B cell (primary cell): ENCODE measurements at regions not wholly inside any gene's neighbourhood (a gene's known extent, or its start where the extent isn't known, plus 50 kb on each side); places are given as distances from the start of the nearest gene placed in this dataset.

ENCODE experiments used
- ATAC-seq: fragments of 200-7000 bp; cut with Tn5 transposase; one replicate; pipeline ENCODE4 v1.10.0; 2021; ENCODE audit warnings: low read depth, mild to moderate bottlenecking, moderate number of reproducible peaks, moderate library complexity
- CTCF ChIA-PET: fragments of 350-600 bp; sonication (Branson Sonifier 250); formaldehyde crosslinking; loops from one replicate; lab custom pipeline; 2021; ENCODE audit warnings: antibody characterized with exemption, inconsistent platforms; lab: Charles Lee
- POLR2A ChIA-PET: fragments of 350-600 bp; sonication (Branson Sonifier 250); formaldehyde crosslinking; loops from one replicate; lab custom pipeline; 2021; ENCODE audit warnings: antibody characterized with exemption; lab: Charles Lee
- DNase-seq: peaks from one replicate; pipeline ENCODE4 v3.0.0; 2013
- H2AFZ ChIP-seq: 2 replicates; pipeline ENCODE4 v1.6.1; 2012; ENCODE audit warnings: mild to moderate bottlenecking, low read depth, low read length; ENCODE audit not compliant: insufficient read depth, poor library complexity, severe bottlenecking
- H3K27ac ChIP-seq, 2 donors: 1 replicate in 1 of 2; 2 replicates in 1 of 2; pipeline ENCODE4 v1.5.1; 2012 to 2013; ENCODE audit warnings: low read length in 2 of 2, mild to moderate bottlenecking in 2 of 2, moderate library complexity in 1 of 2
- H3K27me3 ChIP-seq, 4 experiments: fragments of 200-600 bp in 1 of 4; sonication (generic) in 1 of 4; replicated peaks in 1 of 4; 1 replicate in 2 of 4; 2 replicates in 2 of 4; pipeline versions ENCODE4 v1.6.1 to v1.7.0; 2013 to 2016; ENCODE audit warnings: low read length in 3 of 4, mild to moderate bottlenecking in 2 of 4, mixed read lengths in 1 of 4, moderate library complexity in 1 of 4; ENCODE audit not compliant: insufficient read depth in 4 of 4, control insufficient read depth in 3 of 4; ENCODE audit errors: control extremely low read depth in 1 of 4
- H3K36me3 ChIP-seq, 2 experiments: replicated peaks in 1 of 2; 1 replicate in 1 of 2; 2 replicates in 1 of 2; pipeline versions ENCODE4 v1.6.1 to v1.7.1; 2013; ENCODE audit warnings: low read length in 1 of 2; ENCODE audit not compliant: insufficient read depth in 2 of 2, control insufficient read depth in 1 of 2; ENCODE audit errors: control extremely low read depth in 1 of 2, extremely low read depth in 1 of 2
- H3K4me1 ChIP-seq, 2 donors: fragments of 200-600 bp in 1 of 2; sonication (generic) in 1 of 2; 1 replicate in 1 of 2; 2 replicates in 1 of 2; pipeline versions ENCODE4 v1.5.1 to v1.6.1; 2013 to 2017; ENCODE audit warnings: low read length in 2 of 2; ENCODE audit not compliant: control insufficient read depth in 2 of 2, insufficient read depth in 2 of 2
- H3K4me2 ChIP-seq: replicated peaks from 2 replicates; pipeline ENCODE3; 2012; ENCODE audit warnings: mild to moderate bottlenecking, low read depth, low read length; ENCODE audit not compliant: poor library complexity, severe bottlenecking
- H3K4me3 ChIP-seq, 5 experiments: fragments of 200-600 bp in 1 of 5; sonication (generic) in 1 of 5; 1 replicate in 3 of 5; 2 replicates in 2 of 5; pipeline versions ENCODE4 v1.5.1 to v1.7.0; 2011 to 2016; ENCODE audit warnings: low read length in 4 of 5, mild to moderate bottlenecking in 4 of 5, low read depth in 2 of 5, control low read depth in 1 of 5, moderate library complexity in 1 of 5; ENCODE audit not compliant: insufficient read depth in 1 of 5; ENCODE audit errors: control extremely low read depth in 1 of 5, extremely low read depth in 1 of 5
- H3K79me2 ChIP-seq: fragments of 200-600 bp; sonication (generic); one replicate; pipeline ENCODE4 v1.6.0; 2016; ENCODE audit warnings: low read length; ENCODE audit not compliant: control insufficient read depth, insufficient read depth
- H3K9ac ChIP-seq: fragments of 200-600 bp; sonication (generic); 2 replicates; pipeline ENCODE4 v1.6.1; 2017; ENCODE audit warnings: mild to moderate bottlenecking, low read length, moderate library complexity
- H3K9me3 ChIP-seq, 3 donors: one replicate each; pipeline versions ENCODE4 v1.6.1 to v1.7.1; 2013; ENCODE audit warnings: low read length in 2 of 3; ENCODE audit not compliant: control insufficient read depth in 2 of 3, insufficient read depth in 1 of 3; ENCODE audit errors: control extremely low read depth in 1 of 3
- H4K20me1 ChIP-seq: 2 replicates; pipeline ENCODE4 v1.6.0; 2012; ENCODE audit warnings: mild to moderate bottlenecking, low read length; ENCODE audit not compliant: insufficient read depth, control insufficient read depth, poor library complexity, severe bottlenecking
- H3K27ac Mint-ChIP-seq: one replicate; pipeline ENCODE4 v1.8.0; 2021; ENCODE audit warnings: mixed read lengths
- H3K27me3 Mint-ChIP-seq: one replicate; pipeline ENCODE4 v1.8.0; 2021; ENCODE audit warnings: mixed read lengths
- H3K4me1 Mint-ChIP-seq: one replicate; pipeline ENCODE4 v1.8.0; 2021; ENCODE audit warnings: mixed read lengths
- H3K4me3 Mint-ChIP-seq: one replicate; pipeline ENCODE4 v1.8.0; 2021; ENCODE audit warnings: mixed read lengths
- H3K9me3 Mint-ChIP-seq: one replicate; pipeline ENCODE4 v1.8.0; 2022; ENCODE audit warnings: mixed read lengths; ENCODE audit not compliant: insufficient read depth
- CTCF ChIP-seq: fragments of 200-600 bp; IDR thresholded peaks from one replicate; pipeline ENCODE4 v1.8.0; 2022; ENCODE audit warnings: antibody characterized with exemption, mild to moderate bottlenecking
- EZH2 ChIP-seq: IDR thresholded peaks from 2 replicates; pipeline ENCODE4 v1.6.1; 2012; ENCODE audit warnings: borderline replicate concordance, low read depth, mild to moderate bottlenecking, moderate library complexity, low read length; ENCODE audit not compliant: insufficient read depth, poor library complexity, severe bottlenecking
- WGBS: methylation state at CpG from one replicate; pipeline ENCODE4 v1.1.5; 2013; ENCODE audit warnings: missing lambda C conversion rate; ENCODE audit not compliant: insufficient coverage; 5-methylcytosine and 5-hydroxymethylcytosine counted together
- intact Hi-C: fragments of 100-400 bp; cut with micrococcal nuclease; formaldehyde crosslinking; loops from one replicate; pipeline ENCODE4 v1.10.0; 2022

GRCh38 chr2:136434251-136434715 lies 316.3 kb upstream of the CXCR4 start:
- H3K4me1 Mint-ChIP-seq, result no peaks in the 10 kb centered on the region
- Histone ChIP-seq H3K36me3 (no peaks in the 10 kb centered on the region), H2AFZ (no peak overlapping the region), H3K9me3 (no peaks in the 10 kb centered on the region), H3K4me2 (no peak overlapping the region), H3K9ac (no peak overlapping the region), H3K4me1 (no peaks in the 10 kb centered on the region), H3K4me3 (no peak overlapping the region), H3K79me2 (no peaks in the 10 kb centered on the region), H4K20me1 (no peaks in the 10 kb centered on the region), H3K27ac (no peak overlapping the region), H3K27me3 (peaks cover 0 to 9% (median 1%) of the 10 kb centered on the region in 4 experiments)
- DNase-seq (no peak), ATAC-seq (no peak)
- no peak overlapping the region for H3K27ac Mint-ChIP-seq
- 92% methylated on average over 4 of the region's 5 CpGs for WGBS
- no peaks in the 10 kb centered on the region for H3K9me3 Mint-ChIP-seq
- intact Hi-C loops, result no loop called here
- peaks cover 10% of the 10 kb centered on the region for H3K27me3 Mint-ChIP-seq
- POLR2A ChIA-PET, result no interaction called here
- TF ChIP-seq CTCF (no peak), EZH2 (no peak)
- no peak overlapping the region for H3K4me3 Mint-ChIP-seq
- CTCF ChIA-PET, result no interaction called here

GRCh38 chr2:136433261-136433660 lies 315.3 kb upstream of the CXCR4 start:
- POLR2A ChIA-PET, result no interaction called here
- no peaks in the 10 kb centered on the region for H3K4me1 Mint-ChIP-seq
- no peak for TF ChIP-seq EZH2
- no peak for TF ChIP-seq CTCF
- Histone ChIP-seq H3K79me2 (no peaks in the 10 kb centered on the region), H2AFZ (no peak overlapping the region), H3K27ac (no peak overlapping the region), H3K36me3 (no peaks in the 10 kb centered on the region), H3K27me3 (peaks cover 0 to 5% (median 1%) of the 10 kb centered on the region in 4 experiments), H3K4me3 (no peak overlapping the region), H3K9ac (no peak overlapping the region), H3K4me1 (no peaks in the 10 kb centered on the region), H3K9me3 (no peaks in the 10 kb centered on the region), H4K20me1 (no peaks in the 10 kb centered on the region), H3K4me2 (no peak overlapping the region)
- H3K9me3 Mint-ChIP-seq, result peaks cover under 1% of the 10 kb centered on the region
- H3K27ac Mint-ChIP-seq, result no peak overlapping the region
- CTCF ChIA-PET, result interaction anchor here (0.6 kb wide), 1 partner anchor 963 kb away, joined by 3 read pairs; no protein-coding TSS in a partner anchor
- intact Hi-C loops, result no loop called here
- WGBS, result 94% methylated on average over 3 of the region's 3 CpGs
- DNase-seq (no peak), ATAC-seq (no peak)
- no peak overlapping the region for H3K4me3 Mint-ChIP-seq
- H3K27me3 Mint-ChIP-seq, result peaks cover 7% of the 10 kb centered on the region
